CD4-positive, alpha-beta T cell (primary cell): ENCODE measurements at regions not wholly inside any gene's neighbourhood (a gene's known extent, or its start where the extent isn't known, plus 50 kb on each side); places are given as distances from the start of the nearest gene placed in this dataset.

ENCODE experiments used
- ATAC-seq: fragments of 200-7000 bp; cut with Tn5 transposase; one replicate; pipeline ENCODE4 v1.10.0; 2022; ENCODE audit warnings: mild to moderate bottlenecking; ENCODE audit not compliant: poor library complexity
- CTCF ChIA-PET: fragments of 350-600 bp; sonication (Branson Sonifier 250); formaldehyde crosslinking; loops from one replicate; lab custom pipeline; 2021; ENCODE audit warnings: antibody characterized with exemption, inconsistent platforms; lab: Charles Lee
- POLR2A ChIA-PET: fragments of 350-600 bp; sonication (Branson Sonifier 250); formaldehyde crosslinking; loops from one replicate; lab custom pipeline; 2021; ENCODE audit warnings: antibody characterized with exemption, inconsistent platforms; lab: Charles Lee
- DNase-seq, 14 experiments: peaks; one replicate each; pipeline ENCODE4 v3.0.0-alpha.2; 2013 to 2020; ENCODE audit warnings: mixed read lengths in 2 of 14
- H3K27ac ChIP-seq, 2 donors: one replicate each; pipeline versions ENCODE4 v1.5.1 to v1.7.0; 2013; ENCODE audit warnings: low read length in 2 of 2, low read depth in 1 of 2, mild to moderate bottlenecking in 1 of 2
- H3K27me3 ChIP-seq, 2 experiments: 1 replicate in 1 of 2; 2 replicates in 1 of 2; pipeline versions ENCODE4 v1.6.1 to v1.7.0; 2013; ENCODE audit warnings: low read length in 2 of 2, control low read depth in 1 of 2, mild to moderate bottlenecking in 1 of 2, moderate library complexity in 1 of 2; ENCODE audit not compliant: insufficient read depth in 2 of 2, control insufficient read depth in 1 of 2
- H3K36me3 ChIP-seq: one replicate; pipeline ENCODE4 v1.6.1; 2013; ENCODE audit warnings: low read length, control low read depth; ENCODE audit not compliant: insufficient read depth
- H3K4me1 ChIP-seq: one replicate; pipeline ENCODE4 v1.6.1; 2013; ENCODE audit warnings: low read length, control low read depth; ENCODE audit not compliant: insufficient read depth
- H3K4me3 ChIP-seq: one replicate; pipeline ENCODE4 v1.5.1; 2013; ENCODE audit warnings: mild to moderate bottlenecking, low read length, moderate library complexity
- H3K9me3 ChIP-seq, 2 experiments: 1 replicate in 1 of 2; 2 replicates in 1 of 2; pipeline versions ENCODE4 v1.6.1 to v1.7.0; 2013; ENCODE audit warnings: low read length in 2 of 2, mild to moderate bottlenecking in 2 of 2, control low read depth in 1 of 2, moderate library complexity in 1 of 2; ENCODE audit not compliant: control insufficient read depth in 1 of 2, insufficient read depth in 1 of 2
- H3K27ac Mint-ChIP-seq: one replicate; pipeline ENCODE4 v1.8.0; 2020; ENCODE audit warnings: mixed read lengths
- H3K27me3 Mint-ChIP-seq: one replicate; pipeline ENCODE4 v1.8.0; 2021; ENCODE audit warnings: mixed read lengths
- H3K36me3 Mint-ChIP-seq: one replicate; pipeline ENCODE4 v1.8.0; 2021; ENCODE audit warnings: low read depth, mixed read lengths
- H3K4me1 Mint-ChIP-seq: one replicate; pipeline ENCODE4 v1.8.0; 2021; ENCODE audit warnings: low read depth, mixed read lengths
- H3K4me3 Mint-ChIP-seq: one replicate; pipeline ENCODE4 v1.8.0; 2020; ENCODE audit warnings: mild to moderate bottlenecking, mixed read lengths
- H3K9me3 Mint-ChIP-seq: one replicate; pipeline ENCODE4 v1.8.0; 2020; ENCODE audit warnings: mixed read lengths
- CTCF ChIP-seq: fragments of 200-600 bp; IDR thresholded peaks from one replicate; pipeline ENCODE4 v1.8.0; 2022; ENCODE audit warnings: antibody characterized with exemption, mild to moderate bottlenecking
- intact Hi-C, 2 experiments: fragments of 100-400 bp; cut with DNase I in 1 of 2; cut with micrococcal nuclease in 1 of 2; formaldehyde crosslinking; loops; one replicate each; pipeline versions ENCODE4 v1.15.1 to v1.9.0; 2023 to 2025; cut with DNase I, micrococcal nuclease

GRCh38 chr13:86900906-86901305, 770.3 kb upstream of the SLITRK5 start:
- ATAC-seq (no peak), DNase-seq (no peak)
- Histone ChIP-seq H3K4me1 (no peaks in the 10 kb centered on the region), H3K27me3 (no peaks in the 10 kb centered on the region), H3K36me3 (no peaks in the 10 kb centered on the region), H3K4me3 (no peak overlapping the region), H3K27ac (no peak overlapping the region), H3K9me3 (no peaks in the 10 kb centered on the region)
- POLR2A ChIA-PET = no interaction called here
- Mint-ChIP-seq H3K36me3 (no peaks in the 10 kb centered on the region), H3K4me3 (no peak overlapping the region), H3K9me3 (no peaks in the 10 kb centered on the region), H3K4me1 (no peaks in the 10 kb centered on the region), H3K27me3 (no peaks in the 10 kb centered on the region), H3K27ac (no peak overlapping the region)
- intact Hi-C loops = no loop called here
- CTCF ChIA-PET = no interaction called here
- no peak for TF ChIP-seq CTCF

GRCh38 chr13:86906127-86906874, 764.9 kb upstream of the SLITRK5 start:
- Histone ChIP-seq H3K27me3 (no peaks in the 10 kb centered on the region), H3K36me3 (no peaks in the 10 kb centered on the region), H3K27ac (no peak overlapping the region), H3K4me3 (no peak overlapping the region), H3K4me1 (no peaks in the 10 kb centered on the region), H3K9me3 (peaks cover 0 to 3% of the 10 kb centered on the region in 2 experiments)
- Mint-ChIP-seq H3K36me3 (no peaks in the 10 kb centered on the region), H3K27ac (no peak overlapping the region), H3K4me1 (no peaks in the 10 kb centered on the region), H3K9me3 (no peaks in the 10 kb centered on the region), H3K27me3 (no peaks in the 10 kb centered on the region), H3K4me3 (no peak overlapping the region)
- no peak for ATAC-seq
- intact Hi-C loops = no loop called here
- TF ChIP-seq CTCF = no peak
- DNase-seq = no peak
- ChIA-PET POLR2A (no interaction called here), CTCF (no interaction called here)

- no peak overlapping the region for H3K27ac Mint-ChIP-seq
- H3K36me3 ChIP-seq = no peaks in the 10 kb centered on the region
- H3K9me3 Mint-ChIP-seq = no peaks in the 10 kb centered on the region
- peaks cover 0 to 3% of the 10 kb centered on the region in 2 experiments for H3K9me3 ChIP-seq
- no peaks in the 10 kb centered on the region for H3K4me1 Mint-ChIP-seq
- ChIA-PET CTCF (no interaction called here), POLR2A (no interaction called here)
- no peak for DNase-seq
- no peaks in the 10 kb centered on the region for H3K4me1 ChIP-seq
- no peak for TF ChIP-seq CTCF
- H3K27me3 ChIP-seq = no peaks in the 10 kb centered on the region
- no peaks in the 10 kb centered on the region for H3K27me3 Mint-ChIP-seq
- no peaks in the 10 kb centered on the region for H3K36me3 Mint-ChIP-seq
- no peak for ATAC-seq
- intact Hi-C loops = no loop called here
- no peak overlapping the region for H3K4me3 ChIP-seq
- no peak overlapping the region for H3K4me3 Mint-ChIP-seq
- no peak overlapping the region for H3K27ac ChIP-seq
These were observed 764.0 kb upstream of the SLITRK5 start for GRCh38 chr13:86907156-86907555.
